ENCODE measurements at regions not wholly inside any gene's neighbourhood (a gene's known extent, or its start where the extent isn't known, plus 50 kb on each side); places are given as distances from the start of the nearest gene placed in this dataset.

DNA sequence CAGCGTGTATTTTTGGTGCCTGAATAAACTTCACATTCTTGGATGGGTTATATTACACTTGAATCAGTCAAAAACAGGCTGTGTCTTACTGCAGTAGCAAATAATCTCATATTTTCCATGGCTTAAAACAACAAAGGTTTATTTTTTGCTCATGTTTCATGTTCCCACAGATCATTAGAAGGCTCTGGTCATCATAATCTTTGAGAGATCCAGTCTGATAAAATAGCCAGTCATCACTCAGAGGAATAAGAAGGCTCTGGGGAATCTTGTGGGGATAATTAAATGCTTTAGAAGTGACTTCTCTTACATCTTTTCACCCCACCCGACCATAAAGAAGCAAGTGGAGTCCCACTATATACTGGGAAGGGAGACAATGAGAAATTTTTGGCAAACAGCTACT, 417.7 kb downstream of the PSAT1 start:
- TF ChIP-seq CTCF (IDR thresholded peaks at IDR 0.05): no peak
- TF ChIP-seq POLR2AphosphoS5 (IDR thresholded peaks at IDR 0.05): no peak
- TF ChIP-seq EP300 (IDR thresholded peaks at IDR 0.05; ENCODE audit: low read depth): no peak
- TF ChIP-seq POLR2A (IDR thresholded peaks at IDR 0.05): no peak

All from transverse colon (tissue), 4 donors.